Adrenal gland (tissue), 5 donors: ENCODE measurements at regions not wholly inside any gene's neighbourhood (a gene's known extent, or its start where the extent isn't known, plus 50 kb on each side); places are given as distances from the start of the nearest gene placed in this dataset.

Experiments used
- CTCF ChIP-seq, 6 experiments: fragments of 450-650 bp in 4 of 6; fragments of 200-600 bp in 2 of 6; sonication (generic) in 1 of 6; IDR thresholded peaks; 1 replicate in 5 of 6; 2 replicates in 1 of 6; pipeline versions ENCODE4 v1.5.1 to v1.8.0; 2016 to 2021; ENCODE audit warnings: antibody characterized with exemption in 6 of 6, mild to moderate bottlenecking in 2 of 6, moderate library complexity in 1 of 6
- POLR2A ChIP-seq, 2 donors: fragments of 450-650 bp; IDR thresholded peaks; one replicate each; pipeline ENCODE4 v1.6.1; 2017; ENCODE audit warnings: antibody characterized with exemption in 2 of 2, mild to moderate bottlenecking in 2 of 2, moderate library complexity in 1 of 2
- donor health status: DM: no; HTN: no; CAD: no.

GRCh38 chr2:199588054-199588453 lies 130.3 kb upstream of the SATB2 start:
- no peak for TF ChIP-seq CTCF (IDR thresholded peaks at IDR 0.05)
- TF ChIP-seq POLR2A (IDR thresholded peaks at IDR 0.05): no peak
